HL-60 (cell line): ENCODE measurements at regions not wholly inside any gene's neighbourhood (a gene's known extent, or its start where the extent isn't known, plus 50 kb on each side); places are given as distances from the start of the nearest gene placed in this dataset.
A peak's percentile ranks its signal among the peaks of the same experiment; 100 is the strongest.
"Not testable (repeated sequence)": the region's sequence is repeated elsewhere in the genome, so short reads cannot be mapped to it uniquely, and the experiment has no call there.

Source experiments
- DNase-seq, 2 experiments: peaks; one replicate each; pipeline ENCODE4 v3.0.0-alpha.2; 2010 to 2020; ENCODE audit warnings: low read depth in 1 of 2, low spot score in 1 of 2
- H3K27ac ChIP-seq: fragments of 250-450 bp; sonication (Bioruptor Pico); replicated peaks from 2 replicates; pipeline ENCODE4 v1.5.1; 2020; ENCODE audit warnings: mild to moderate bottlenecking, moderate library complexity
- H3K27me3 ChIP-seq: fragments of 250-450 bp; sonication (Bioruptor Pico); 2 replicates; pipeline ENCODE4 v1.5.1; 2021; ENCODE audit warnings: mild to moderate bottlenecking, moderate library complexity; ENCODE audit not compliant: insufficient read depth, poor library complexity, severe bottlenecking
- H3K4me3 ChIP-seq: replicated peaks from 2 replicates; pipeline ENCODE4 v1.5.1; 2011; ENCODE audit warnings: mild to moderate bottlenecking, control low read depth, low read length; ENCODE audit not compliant: insufficient read depth
- GABPA ChIP-seq: IDR thresholded peaks from 2 replicates; pipeline ENCODE4 v1.6.1; 2012; ENCODE audit warnings: low read depth
- POLR2AphosphoS5 ChIP-seq: IDR thresholded peaks from 2 replicates; pipeline ENCODE4 v1.6.1; 2012; ENCODE audit warnings: low read depth
- SPI1 ChIP-seq: IDR thresholded peaks from 2 replicates; pipeline ENCODE4 v1.6.1; 2012; ENCODE audit warnings: low read depth, mild to moderate bottlenecking, borderline replicate concordance
- TF ChIP-seq, protein P1 (sequence below): IDR thresholded peaks from 2 replicates; pipeline ENCODE4 v1.6.1; 2012; ENCODE audit warnings: low read depth; ENCODE audit not compliant: insufficient replicate concordance
- TF ChIP-seq, protein P2 (sequence below): IDR thresholded peaks from one replicate; pipeline ENCODE4 v1.5.1; 2011; ENCODE audit warnings: low read length, control low read depth, inconsistent platforms; ENCODE audit not compliant: insufficient read depth

DNA sequence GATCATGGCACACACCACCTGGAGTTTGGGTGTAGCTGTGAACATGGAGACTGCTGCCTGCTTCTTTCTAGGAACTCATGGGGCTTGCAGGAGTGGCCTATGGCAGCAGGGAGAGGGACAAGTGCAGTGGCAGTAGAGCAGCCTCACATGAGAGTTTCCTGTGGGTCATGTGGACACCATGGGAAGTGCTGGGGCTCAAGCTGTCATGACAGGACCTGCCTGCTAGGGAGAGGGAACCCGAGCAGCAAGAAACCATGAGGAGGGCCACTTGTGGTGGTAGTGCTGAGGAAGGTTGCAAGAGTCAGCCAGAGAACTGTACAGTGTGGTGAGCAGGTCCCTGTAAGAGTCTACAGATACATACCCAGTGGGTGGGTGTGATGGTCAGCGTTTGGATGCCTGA is 73.8 kb upstream of the MRPS22 start:
- Histone ChIP-seq H3K27me3 (no peaks in the 10 kb centered on the region), H3K27ac (no peak overlapping the region), H3K4me3 (no peak overlapping the region)
- DNase-seq, result no peak
- TF ChIP-seq SPI1, result no peak
- no peak for TF ChIP-seq POLR2AphosphoS5
- TF ChIP-seq, protein P1, sequence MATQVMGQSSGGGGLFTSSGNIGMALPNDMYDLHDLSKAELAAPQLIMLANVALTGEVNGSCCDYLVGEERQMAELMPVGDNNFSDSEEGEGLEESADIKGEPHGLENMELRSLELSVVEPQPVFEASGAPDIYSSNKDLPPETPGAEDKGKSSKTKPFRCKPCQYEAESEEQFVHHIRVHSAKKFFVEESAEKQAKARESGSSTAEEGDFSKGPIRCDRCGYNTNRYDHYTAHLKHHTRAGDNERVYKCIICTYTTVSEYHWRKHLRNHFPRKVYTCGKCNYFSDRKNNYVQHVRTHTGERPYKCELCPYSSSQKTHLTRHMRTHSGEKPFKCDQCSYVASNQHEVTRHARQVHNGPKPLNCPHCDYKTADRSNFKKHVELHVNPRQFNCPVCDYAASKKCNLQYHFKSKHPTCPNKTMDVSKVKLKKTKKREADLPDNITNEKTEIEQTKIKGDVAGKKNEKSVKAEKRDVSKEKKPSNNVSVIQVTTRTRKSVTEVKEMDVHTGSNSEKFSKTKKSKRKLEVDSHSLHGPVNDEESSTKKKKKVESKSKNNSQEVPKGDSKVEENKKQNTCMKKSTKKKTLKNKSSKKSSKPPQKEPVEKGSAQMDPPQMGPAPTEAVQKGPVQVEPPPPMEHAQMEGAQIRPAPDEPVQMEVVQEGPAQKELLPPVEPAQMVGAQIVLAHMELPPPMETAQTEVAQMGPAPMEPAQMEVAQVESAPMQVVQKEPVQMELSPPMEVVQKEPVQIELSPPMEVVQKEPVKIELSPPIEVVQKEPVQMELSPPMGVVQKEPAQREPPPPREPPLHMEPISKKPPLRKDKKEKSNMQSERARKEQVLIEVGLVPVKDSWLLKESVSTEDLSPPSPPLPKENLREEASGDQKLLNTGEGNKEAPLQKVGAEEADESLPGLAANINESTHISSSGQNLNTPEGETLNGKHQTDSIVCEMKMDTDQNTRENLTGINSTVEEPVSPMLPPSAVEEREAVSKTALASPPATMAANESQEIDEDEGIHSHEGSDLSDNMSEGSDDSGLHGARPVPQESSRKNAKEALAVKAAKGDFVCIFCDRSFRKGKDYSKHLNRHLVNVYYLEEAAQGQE, result no peak
- TF ChIP-seq, protein P2, sequence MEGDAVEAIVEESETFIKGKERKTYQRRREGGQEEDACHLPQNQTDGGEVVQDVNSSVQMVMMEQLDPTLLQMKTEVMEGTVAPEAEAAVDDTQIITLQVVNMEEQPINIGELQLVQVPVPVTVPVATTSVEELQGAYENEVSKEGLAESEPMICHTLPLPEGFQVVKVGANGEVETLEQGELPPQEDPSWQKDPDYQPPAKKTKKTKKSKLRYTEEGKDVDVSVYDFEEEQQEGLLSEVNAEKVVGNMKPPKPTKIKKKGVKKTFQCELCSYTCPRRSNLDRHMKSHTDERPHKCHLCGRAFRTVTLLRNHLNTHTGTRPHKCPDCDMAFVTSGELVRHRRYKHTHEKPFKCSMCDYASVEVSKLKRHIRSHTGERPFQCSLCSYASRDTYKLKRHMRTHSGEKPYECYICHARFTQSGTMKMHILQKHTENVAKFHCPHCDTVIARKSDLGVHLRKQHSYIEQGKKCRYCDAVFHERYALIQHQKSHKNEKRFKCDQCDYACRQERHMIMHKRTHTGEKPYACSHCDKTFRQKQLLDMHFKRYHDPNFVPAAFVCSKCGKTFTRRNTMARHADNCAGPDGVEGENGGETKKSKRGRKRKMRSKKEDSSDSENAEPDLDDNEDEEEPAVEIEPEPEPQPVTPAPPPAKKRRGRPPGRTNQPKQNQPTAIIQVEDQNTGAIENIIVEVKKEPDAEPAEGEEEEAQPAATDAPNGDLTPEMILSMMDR, result no peak

DNA sequence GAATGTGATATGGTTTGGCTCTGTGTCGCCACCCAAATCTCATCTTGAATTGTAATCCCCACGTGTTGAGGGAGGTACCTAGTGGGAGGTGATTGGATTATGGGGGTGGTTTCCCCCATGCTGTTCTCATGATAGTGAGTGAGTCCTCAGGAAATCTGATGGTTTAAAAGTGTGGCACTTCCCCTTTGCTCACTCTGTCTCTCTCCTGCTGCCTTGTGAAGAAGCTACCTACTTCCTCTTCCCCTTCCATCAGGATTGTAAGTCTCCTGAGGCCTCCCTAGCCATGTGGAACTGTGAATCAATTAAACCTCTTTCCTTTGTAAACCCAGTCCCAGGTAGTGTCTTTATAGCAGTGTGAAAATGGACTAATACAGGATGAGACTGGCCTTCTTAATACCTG is 73.2 kb upstream of the MRPS22 start:
- H3K4me3 ChIP-seq, H3K27ac ChIP-seq, H3K27me3 ChIP-seq: not testable (repeated sequence)
- TF ChIP-seq SPI1, result peak; percentile 91
- peak in 1 of 2 experiments; percentile 11 for DNase-seq

DNA sequence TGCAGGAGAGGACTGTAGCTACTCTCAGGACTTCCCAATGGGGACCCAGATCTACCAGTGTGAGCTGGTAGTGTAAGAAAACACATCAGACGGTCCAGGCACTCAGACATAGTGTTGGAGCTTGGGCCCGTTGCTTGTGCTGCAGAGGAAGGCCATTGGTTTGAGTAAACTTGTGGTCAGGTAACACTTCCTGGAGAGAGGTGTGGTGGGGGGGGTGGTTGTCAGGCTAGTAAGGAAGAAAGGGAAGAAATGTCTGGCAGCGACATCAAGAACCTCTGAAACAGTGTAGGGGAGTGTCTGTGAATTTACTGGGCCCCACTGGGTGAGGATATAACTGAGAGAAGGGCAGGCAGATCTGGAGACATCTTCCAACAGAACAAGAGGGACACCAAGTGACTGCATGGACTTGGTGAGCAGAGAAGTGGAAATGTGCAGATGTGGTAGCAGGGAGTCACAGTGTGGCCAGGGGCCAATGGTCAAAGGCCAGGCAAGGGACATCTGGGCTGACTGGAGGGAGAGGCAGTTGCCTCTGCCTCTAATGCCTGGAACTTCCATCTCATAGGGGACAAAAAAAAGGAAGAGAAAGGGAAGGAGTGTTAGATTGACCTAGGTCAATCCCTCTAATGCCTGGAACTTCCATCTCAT is 63.7 kb upstream of the MRPS22 start:
- no peak overlapping the region for H3K4me3 ChIP-seq
- no peak overlapping the region for H3K27ac ChIP-seq
- no peak for DNase-seq
- H3K27me3 ChIP-seq, result no peaks in the 10 kb centered on the region
- no peak for TF ChIP-seq GABPA
- TF ChIP-seq, protein P2, result no peak
- TF ChIP-seq POLR2AphosphoS5, result no peak
- no peak for TF ChIP-seq SPI1
- TF ChIP-seq, protein P1, result no peak

DNA sequence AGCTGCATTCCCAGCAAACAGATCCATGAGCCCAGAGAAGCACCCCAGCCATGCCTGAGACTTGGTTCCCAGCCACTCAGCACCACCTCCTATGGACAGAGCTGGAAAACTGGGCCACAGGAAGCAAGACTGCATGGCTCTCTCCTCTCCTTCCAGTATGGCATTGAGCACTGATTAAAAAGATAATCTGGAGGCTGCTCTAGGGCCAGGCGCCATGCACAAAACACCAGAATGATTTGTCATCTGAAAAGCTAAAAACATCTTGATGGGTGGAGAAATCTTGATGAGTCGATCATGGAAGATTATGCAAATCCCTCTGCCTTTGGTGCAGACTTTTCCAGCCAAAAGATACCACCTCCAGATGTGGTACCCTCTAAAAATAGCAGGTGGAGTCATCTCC is 62.7 kb upstream of the MRPS22 start:
- Histone ChIP-seq H3K4me3 (no peak overlapping the region), H3K27me3 (no peaks in the 10 kb centered on the region), H3K27ac (no peak overlapping the region)
- no peak for TF ChIP-seq GABPA
- TF ChIP-seq, protein P2, result no peak
- no peak for TF ChIP-seq POLR2AphosphoS5
- TF ChIP-seq, protein P1, result no peak
- TF ChIP-seq SPI1, result no peak
- DNase-seq, result no peak
